HG03469 (cell line): ENCODE measurements at regions not wholly inside any gene's neighbourhood (a gene's known extent, or its start where the extent isn't known, plus 50 kb on each side); places are given as distances from the start of the nearest gene placed in this dataset.
"Not testable (repeated sequence)": the region's sequence is repeated elsewhere in the genome, so short reads cannot be mapped to it uniquely, and the experiment has no call there.

Experiments used
- ATAC-seq: cut with Tn5 transposase; IDR thresholded peaks from one replicate; pipeline ENCODE4 v1.9.1; 2021; ENCODE audit warnings: mild to moderate bottlenecking, moderate library complexity, moderate number of reproducible peaks; ENCODE audit not compliant: unreplicated experiment

DNA sequence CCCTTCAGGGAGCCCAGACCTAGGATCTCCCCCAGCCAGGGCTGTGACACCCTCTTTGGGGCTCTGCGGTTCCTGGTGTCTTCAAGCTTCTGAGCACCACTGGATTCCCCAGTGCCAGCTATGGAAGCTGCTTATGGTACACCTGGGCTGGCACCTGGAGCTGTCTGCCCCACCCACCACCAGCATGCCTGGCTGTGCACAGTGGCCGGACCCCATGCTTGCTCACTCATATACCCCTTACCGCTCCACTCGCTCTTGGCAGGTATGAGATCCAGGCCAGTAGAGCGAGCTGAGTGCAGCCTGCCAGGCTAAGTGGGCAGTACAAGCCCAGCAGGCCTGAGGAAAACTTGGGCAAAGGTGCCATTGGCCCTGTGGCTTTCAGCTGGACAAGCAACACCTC, 114.0 kb downstream of the DACT1 start:
- no peak for ATAC-seq

DNA sequence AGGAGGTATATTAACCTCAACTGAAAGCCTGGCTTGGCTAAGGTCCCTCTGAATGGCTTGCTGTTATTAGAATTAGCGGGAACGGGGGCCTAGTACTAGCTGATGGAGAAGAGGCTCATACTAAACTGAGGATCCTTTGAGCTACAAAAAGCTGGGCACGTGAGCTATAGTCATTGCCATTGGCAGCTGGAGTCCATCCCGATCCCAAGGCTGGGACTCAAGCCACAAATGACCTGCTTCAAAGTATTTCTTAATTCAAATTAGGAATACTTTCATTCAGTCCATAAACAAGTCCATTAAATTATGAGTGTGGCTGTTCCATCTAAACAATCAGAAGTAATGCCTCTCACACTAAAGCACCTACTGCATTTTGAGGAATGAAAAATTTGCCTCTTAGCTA, 114.5 kb downstream of the DACT1 start:
- ATAC-seq: no peak

DNA sequence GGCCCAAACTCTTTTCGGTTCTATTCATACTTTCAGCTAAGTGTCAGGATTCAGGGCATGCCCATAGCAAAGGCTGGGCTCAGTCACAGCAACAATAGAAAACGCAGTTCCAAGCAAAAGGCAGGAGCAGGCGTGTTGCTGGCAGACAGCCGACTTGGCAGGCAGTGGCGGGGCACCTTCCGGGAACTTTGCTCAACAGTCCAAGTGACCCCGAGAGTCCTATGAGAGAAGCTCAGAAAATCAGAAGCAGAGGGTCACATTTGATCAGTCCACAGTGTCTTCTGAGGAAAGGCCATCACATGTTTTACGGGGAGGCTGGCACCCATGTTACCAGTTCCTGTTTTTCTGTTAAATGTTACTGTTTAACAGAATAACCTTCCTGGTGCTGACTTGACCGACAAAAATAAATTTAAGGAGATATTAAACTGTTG, 115.0 kb downstream of the DACT1 start:
- ATAC-seq: no peak

DNA sequence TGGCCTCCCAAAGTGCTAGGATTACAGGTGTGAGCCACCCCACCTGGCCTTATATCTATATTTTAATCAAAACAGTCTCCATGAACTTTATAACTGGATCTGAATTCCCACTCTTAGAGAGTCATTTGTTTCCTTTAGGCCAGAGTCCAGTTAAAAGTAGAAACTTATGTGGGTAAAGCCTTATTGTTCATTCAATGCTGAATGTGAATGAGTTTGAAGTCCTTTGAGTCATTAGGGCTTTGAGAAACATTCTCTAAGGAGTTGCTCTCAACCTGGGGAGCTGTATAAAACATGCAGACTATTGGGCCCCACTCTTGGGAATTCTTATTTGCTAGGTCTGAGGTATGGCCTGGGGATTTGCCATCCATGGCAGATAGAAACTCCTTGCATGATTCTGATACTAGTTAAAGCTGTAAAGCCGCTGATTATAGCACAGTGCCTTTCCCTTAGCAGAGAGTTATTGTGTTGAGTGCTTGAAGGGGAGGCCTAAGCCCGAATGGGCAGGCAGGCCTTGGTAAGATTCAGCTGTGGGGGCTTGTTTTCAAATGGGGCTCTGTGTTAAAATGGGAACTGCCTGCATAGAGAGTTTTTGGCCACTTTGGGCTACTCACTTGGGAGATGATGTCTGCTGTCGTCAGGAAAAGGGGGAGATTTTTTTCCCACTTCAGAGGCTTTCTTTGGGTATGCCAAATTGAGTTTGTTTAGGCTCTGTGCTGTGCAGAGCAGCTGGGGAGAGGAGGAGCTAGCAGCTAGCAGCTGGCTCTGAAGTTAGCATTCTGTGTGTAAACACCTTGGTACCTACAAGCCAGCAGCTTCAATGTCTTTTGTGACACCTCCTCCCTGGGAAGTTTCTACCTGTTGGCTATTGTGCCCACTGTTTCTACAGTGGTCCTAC, 117.5 kb downstream of the DACT1 start:
- ATAC-seq: no peak

DNA sequence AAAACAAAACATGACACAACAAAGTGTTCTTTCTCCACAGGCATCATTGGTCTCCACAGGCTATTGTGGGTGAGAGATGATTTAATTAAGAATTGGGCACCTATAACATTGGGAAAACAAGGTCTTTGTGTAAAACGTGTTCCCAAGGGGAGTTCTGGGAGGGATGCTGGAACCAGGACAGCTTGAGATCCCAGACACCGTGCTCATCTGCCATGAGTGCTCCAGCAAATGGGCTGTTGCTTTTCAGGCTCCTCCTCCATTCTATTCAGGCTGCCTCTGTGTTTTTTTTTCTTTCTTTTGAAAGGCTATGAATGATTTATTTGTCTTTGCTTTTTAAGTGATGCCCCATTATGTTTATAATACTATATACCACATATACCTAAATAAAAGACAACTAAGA, 122.4 kb downstream of the DACT1 start:
- no peak for ATAC-seq

DNA sequence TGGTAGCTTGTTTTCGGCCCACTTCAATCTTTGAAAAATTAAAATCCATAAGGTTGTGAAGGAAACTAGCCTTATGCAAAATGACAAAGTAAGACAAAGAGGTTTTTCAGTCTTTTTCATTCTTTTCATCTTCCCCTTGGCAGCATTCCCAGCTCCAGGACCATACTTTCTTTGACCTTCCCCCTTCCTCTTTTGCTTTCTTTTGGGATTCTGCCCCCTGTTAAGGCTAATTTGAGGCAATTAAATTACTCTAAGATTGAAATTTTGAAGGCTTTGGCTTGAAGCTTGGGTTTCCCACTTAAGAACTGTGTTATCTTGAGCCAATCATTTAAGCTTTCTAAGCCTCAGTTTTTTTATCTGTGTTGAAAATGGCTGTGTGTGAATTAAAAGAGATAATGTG, 124.9 kb downstream of the DACT1 start:
- ATAC-seq: no peak

DNA sequence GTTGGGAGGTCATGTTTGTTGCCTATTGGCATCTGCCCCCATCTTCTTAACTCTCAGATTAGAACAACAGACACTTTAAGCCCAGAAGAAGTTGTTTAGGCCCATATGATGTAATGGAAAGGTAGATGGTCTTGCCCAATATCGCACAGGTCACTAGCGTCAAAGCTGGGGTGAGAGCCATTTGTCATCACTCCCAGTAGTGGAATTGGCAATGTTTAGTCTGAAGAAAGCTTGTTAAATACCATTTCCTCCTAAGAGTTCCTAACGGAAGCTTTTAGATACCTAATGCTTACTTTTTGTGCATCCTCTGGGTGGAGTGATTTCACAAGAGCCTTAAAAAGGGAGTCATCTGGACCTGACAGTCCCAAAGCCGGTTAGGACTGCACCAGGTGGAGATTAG, 125.4 kb downstream of the DACT1 start:
- no peak for ATAC-seq

DNA sequence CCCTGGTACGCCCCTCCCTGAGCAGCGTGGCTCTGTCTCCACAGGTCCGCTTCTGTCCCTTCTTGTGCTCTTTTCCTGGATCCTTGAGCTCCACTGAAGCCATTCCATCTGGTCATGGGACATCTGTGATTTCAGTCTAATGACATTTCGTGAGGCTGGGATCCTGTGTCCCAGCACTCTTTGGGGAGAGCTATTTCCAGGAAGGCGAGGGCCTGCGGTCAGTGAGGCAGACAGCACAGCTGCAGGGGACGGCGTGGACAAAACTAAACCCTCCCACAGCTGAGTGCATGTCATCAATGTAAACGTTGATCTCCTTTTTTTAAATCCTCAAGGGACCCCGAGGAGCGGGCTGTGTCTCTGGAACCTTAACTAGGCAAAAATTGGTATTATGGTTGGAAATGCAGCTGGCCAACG, 127.7 kb downstream of the DACT1 start:
- ATAC-seq: no peak

DNA sequence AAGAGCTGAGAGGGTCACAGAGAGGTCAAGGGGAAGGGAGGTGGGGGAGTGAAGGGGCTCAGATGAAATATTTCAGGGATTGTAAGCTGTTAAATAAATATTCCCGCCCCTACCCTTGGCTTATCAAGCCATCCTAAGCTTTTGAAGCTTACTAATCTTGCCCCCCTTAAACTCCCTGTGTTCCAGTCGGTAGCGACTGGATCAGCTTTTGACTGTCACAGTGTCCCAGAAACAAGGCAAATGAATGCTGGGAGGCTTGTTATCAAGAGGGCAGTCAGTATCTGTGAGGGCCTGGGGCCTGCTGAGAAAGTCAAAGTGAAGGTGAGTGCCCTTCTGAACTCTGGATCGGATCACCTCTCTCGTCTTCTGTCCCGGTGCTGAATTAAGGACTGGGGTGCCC, 128.1 kb downstream of the DACT1 start:
- no peak for ATAC-seq

DNA sequence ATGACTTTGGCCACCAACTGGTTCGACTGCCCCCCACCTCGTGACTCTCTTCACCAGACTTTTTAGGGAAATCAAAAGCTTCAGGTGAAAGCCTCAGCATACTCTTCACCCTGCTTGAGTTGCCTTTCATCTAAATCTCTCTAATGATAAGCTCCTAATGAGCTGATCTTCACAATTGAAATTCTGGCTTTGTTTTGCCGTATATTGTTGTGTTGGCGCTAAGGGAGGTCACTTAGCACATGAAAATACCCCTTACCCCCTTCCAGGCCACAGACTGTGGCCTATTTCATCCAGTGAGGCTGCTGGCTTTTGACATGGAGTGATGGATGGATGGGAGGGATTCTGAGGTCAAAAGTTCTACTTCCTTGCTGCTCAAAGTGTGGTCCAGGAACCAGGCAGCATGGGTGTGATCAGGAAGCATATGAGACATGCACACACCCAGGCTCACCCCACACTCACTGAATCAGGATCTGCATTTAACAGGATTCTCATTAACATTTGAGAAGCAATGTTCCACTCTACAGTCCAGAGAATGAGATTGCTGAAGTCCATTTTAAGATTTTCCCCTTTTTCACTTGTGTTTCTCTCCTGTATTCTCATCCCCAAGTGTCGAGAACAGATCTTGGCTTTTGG, 131.4 kb downstream of the DACT1 start:
- no peak for ATAC-seq

DNA sequence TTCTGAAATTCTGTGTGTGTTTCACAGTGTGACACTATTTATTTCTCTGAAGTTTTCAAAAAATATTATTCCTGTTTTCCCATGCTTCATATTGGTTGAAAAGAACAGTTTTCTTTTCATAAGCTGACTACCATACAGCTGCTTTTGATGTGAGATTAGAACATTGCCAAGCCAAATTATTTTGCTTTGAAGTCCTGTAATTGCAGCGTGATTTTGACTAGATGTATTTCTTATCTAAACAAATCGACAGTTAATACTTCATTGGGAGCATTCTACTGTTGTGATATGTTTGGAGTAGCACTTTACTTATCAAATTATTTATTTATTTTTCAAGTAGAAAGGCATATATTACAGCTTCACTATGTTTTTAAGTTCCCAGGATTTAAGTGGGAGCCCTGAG, 132.0 kb downstream of the DACT1 start:
- ATAC-seq: no peak

DNA sequence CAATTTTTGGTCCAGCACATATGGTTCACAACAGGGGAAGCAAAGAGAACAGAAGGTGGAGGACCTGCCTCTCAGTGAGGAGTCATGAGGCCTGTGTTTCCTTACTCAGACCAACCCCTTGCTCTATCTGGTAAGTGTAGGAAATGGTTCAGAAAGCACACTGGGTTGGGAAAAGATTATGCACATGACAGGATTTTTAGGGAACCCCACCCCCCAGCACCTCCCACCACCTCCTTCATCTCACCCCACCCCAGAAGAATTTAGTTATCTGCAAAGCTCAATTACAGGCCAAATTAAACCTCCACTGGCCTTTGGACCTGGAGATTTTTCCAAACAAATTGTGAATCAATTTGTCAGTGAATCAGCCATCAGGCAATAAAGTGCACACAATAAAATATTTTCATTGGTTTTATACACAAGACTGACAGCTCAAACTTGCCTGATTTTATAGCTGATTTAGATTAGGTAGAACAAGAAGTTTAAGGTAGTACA, 132.8 kb downstream of the DACT1 start:
- no peak for ATAC-seq

DNA sequence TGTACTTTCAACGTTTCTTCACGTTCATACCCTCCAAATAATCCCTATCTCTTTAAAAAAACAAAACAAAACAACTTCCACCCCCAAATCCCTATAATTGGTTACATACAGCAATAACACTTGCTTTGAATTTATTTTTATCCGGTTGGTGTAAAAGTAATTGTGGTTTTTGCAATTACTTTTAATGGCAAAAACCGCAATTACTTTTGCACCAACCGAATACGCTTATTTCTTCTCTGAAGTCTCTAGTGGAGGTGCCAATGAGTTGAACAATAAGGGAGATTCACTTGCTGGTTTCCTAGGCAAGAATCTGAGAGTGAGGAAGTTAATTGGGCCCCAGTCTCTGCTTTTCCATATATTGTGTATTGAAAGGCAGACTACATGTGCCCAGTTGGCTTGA, 133.3 kb downstream of the DACT1 start:
- ATAC-seq: no peak

DNA sequence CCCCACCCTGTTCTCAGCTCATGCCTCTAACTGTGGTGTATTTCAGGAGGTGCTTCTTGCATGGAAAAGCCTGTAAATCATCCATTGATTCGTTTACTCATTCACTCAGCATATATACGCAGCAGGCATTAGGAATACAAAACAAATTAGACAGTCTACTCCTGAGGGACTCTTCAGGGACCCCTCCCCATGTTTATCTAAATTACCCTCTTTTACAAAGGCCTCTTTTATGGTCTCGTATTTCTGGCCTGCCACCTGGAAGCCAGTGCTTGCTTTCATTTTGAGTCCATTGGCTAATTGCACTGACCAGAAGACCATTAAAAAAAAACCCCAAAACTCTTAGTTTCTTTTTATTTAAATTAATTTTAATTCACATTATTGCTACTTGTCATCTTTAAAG, 134.4 kb downstream of the DACT1 start:
- no peak for ATAC-seq

DNA sequence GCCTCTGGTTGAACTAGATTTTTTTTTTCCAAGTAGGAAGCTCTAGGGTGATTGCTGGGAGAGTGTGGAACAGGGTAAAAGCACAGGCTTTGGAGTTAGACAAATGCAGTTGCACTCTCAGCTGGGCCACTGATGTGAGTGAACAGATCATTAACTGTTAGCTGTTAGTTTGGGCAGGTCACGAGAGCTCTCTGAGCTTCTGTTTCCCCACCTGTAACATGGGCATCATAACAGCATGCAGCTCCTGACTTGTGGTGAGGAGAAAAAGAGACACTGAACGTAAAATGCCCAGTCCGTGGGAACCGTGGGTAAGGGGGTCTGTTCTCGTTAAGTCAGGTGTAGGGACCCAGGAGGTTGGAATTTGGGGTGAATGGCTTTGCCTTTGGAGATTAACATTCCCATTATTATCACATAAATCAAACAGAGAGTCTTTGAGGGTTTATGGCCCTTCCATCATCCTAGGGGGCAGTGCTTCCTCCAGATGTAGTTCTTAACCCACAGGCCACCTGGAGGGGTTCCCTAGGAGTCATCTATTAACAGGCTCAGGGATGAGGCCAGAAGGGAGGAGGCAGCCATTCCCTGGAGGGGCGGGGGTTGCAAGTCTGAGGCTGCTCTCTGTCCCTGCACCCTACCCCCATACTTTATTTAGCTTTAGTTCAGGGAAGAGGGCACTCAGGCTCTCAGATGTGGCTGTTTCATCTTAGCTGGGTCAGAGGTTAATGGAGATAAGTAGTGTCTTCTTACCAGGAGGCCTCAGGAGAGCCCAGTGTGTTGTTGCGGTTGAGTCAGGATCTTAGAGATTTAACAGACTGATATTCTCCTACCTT, 135.2 kb downstream of the DACT1 start:
- ATAC-seq: no peak

DNA sequence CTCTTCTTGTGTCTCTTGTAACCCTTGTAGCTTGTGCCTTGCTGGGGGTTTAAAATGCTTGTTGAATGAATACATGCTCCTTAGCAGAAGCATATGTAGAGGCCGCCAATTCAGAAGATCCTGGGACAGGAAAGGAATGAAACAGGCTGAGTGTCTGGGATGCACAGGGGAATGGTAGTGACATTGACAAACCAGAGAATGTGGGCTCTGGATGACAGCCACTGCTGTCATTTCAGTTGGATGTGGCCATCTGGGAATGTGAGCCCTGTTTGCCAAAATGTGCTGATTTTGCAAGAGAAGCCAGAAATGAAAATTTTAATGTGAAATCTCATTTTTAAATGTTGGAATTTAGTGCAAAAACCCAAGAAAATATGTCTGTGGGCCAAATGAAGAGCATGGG, 136.8 kb downstream of the DACT1 start:
- no peak for ATAC-seq

DNA sequence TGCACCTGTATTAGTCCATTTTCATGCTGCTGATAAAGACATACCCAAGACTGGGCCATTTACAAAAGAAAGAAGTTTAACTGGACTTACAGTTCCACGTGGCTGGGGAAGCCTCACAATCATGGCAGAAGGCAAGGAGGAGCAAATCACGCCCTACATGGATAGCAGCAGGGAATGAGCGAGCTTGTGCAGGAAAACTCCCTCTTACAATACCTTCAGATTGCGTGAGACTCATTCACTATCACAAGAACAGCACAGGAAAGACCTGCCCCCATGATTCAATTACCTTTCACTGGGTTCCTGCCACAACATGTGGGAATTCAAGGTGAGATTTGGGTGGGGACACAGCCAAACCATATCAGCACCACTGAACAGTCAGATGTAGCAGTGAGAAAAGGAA, 137.4 kb downstream of the DACT1 start:
- ATAC-seq: not testable (repeated sequence)

DNA sequence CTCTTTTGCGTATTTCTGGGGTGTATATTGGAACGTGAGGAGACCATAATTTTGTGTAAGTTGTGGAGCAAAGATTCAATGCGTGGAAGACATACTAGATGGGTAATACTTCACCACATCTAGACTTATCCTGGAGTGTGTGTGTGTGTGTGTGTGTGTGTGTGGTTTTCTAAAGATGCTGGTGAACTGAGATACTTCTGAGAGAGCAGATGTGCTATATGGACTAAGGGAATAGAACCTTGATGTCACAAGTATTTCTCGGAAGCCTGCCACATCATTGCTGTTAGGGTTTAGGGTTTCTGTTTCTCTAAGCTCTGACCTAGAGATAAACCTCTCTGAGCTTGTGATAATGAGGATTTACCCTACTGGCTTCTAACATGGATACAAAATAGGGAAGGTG, 138.8 kb downstream of the DACT1 start:
- no peak for ATAC-seq

DNA sequence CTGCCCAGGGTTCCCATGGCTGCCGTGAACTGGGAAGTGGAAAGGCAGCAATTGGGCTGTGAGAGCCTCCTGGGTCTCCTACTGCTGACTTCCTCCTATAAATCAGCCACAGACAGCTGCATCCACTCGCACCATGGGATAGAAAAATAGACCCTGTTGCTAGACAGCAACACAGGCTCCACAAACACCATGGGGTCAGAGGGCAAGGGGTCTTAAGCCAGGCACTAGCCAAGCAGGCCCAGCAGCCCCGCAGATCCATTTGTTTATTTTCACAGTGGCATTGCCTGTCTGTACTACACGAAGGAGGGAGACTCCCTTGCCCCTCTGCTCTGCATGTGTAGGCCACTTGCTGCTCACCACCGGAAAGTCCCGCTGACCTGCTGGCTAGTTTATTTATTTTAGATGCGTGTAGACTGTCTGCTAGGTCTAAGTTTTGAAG, 139.8 kb downstream of the DACT1 start:
- no peak for ATAC-seq

DNA sequence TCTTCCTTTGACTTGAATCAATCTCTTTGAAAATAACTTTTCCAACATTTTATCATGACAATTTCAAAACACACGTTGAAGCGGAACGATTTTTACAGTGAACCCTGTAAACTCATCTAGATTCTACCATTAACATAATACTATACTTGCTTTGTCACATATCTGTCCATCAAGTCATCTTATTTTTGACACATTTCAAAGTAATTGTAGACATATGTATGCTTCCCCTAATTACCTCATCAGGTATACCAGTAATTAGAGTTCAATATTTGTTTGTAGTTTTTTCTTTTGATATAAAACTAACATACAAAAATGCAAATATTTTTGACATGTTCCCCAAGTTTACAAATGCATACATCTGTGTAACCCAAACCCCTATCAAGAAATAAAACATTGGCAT, 140.4 kb downstream of the DACT1 start:
- no peak for ATAC-seq

DNA sequence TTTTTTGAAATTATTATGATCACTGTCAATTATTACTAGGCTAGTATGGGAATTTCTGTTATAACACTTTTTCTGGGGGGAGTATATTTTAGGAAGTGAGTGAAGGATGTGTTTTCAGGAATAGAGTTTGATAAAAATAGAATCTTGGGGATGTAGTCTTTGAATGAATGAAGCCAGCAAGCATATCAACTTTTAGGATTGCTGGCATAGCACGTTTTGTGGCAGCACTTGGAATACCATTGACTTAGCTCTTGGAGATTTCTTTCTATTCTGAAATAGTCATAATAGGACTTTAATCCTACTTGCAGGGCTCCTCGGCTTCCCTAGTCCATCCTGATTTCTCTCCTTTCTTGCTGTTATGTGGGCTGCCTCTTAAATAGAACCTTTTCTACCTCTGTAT, 141.6 kb downstream of the DACT1 start:
- no peak for ATAC-seq
